Calu3 (cell line): ENCODE measurements at regions not wholly inside any gene's neighbourhood (a gene's known extent, or its start where the extent isn't known, plus 50 kb on each side); places are given as distances from the start of the nearest gene placed in this dataset.

Source experiments
- BruUV-seq: library from RNA; stranded (reverse); fragments of 400-500 nt; replicated peaks from 2 replicates; lab custom pipeline; 2021; lab: Mats Ljungman, UMichigan
- CTCF ChIA-PET: fragments of 300-600 bp; sonication (Branson Sonifier 250); formaldehyde crosslinking; loops from one replicate; lab custom pipeline; 2022; ENCODE audit warnings: antibody characterized with exemption; lab: Charles Lee
- DNase-seq: peaks from one replicate; pipeline ENCODE4 v3.0.0; 2022
- H3K27ac Mint-ChIP-seq: one replicate; pipeline ENCODE4 v1.8.0; 2022; ENCODE audit warnings: mixed read lengths; ENCODE audit not compliant: unreplicated experiment
- H3K27me3 Mint-ChIP-seq: one replicate; pipeline ENCODE4 v1.8.0; 2022; ENCODE audit warnings: mixed read lengths; ENCODE audit not compliant: unreplicated experiment
- H3K36me3 Mint-ChIP-seq: one replicate; pipeline ENCODE4 v1.8.0; 2022; ENCODE audit warnings: mild to moderate bottlenecking, moderate library complexity, mixed read lengths; ENCODE audit not compliant: insufficient read depth, unreplicated experiment
- H3K4me1 Mint-ChIP-seq: one replicate; pipeline ENCODE4 v1.8.0; 2022; ENCODE audit warnings: mild to moderate bottlenecking, low read depth, mixed read lengths; ENCODE audit not compliant: unreplicated experiment
- H3K4me3 Mint-ChIP-seq: one replicate; pipeline ENCODE4 v1.8.0; 2022; ENCODE audit warnings: mild to moderate bottlenecking, low read depth, moderate library complexity, mixed read lengths; ENCODE audit not compliant: unreplicated experiment
- H3K9me3 Mint-ChIP-seq: one replicate; pipeline ENCODE4 v1.8.0; 2022; ENCODE audit warnings: low read depth, mixed read lengths; ENCODE audit not compliant: unreplicated experiment
- intact Hi-C: fragments of 100-400 bp; cut with micrococcal nuclease; formaldehyde crosslinking; loops from one replicate; pipeline ENCODE4 v1.10.0; 2022; ENCODE audit not compliant: unreplicated experiment
- TF ChIP-seq, protein P1 (sequence below): fragments of 200-600 bp; IDR thresholded peaks from one replicate; pipeline ENCODE4 v1.8.0; 2022; ENCODE audit warnings: antibody characterized with exemption; ENCODE audit not compliant: unreplicated experiment

DNA sequence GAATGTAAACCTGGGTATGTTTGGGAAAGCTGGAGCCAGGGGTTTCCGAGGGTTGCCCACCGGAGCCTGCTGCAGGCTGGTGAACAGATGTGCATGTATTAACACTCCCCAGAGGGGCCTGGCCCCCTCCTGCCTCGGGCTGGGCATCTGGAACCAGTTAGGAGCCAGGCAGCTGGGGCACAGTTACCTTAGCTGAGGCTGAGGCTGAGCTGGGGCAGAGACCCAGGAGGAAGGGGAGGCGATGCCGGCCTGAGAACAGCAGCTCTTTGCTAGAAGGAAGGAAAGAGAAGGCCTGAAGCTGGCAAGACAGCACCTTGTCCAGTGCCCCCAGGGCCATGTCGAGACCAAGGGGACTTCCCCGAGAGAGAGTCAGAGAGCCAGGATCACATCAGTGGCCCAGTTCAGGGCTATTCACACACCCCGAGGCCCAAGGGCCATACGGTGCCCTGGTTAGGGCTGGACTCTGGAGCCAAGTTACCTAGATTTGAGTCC lies 65.8 kb downstream of the RMI2 start:
- no TSS peak for BruUV-seq
- H3K4me1 Mint-ChIP-seq = no peaks in the 10 kb centered on the region
- no peaks in the 10 kb centered on the region for H3K27me3 Mint-ChIP-seq
- no peaks in the 10 kb centered on the region for H3K9me3 Mint-ChIP-seq
- intact Hi-C loops = no loop called here
- no peaks in the 10 kb centered on the region for H3K36me3 Mint-ChIP-seq
- no peak overlapping the region for H3K4me3 Mint-ChIP-seq
- CTCF ChIA-PET = interaction anchor here (0.6 to 1.0 kb wide), 3 partner anchors 12 to 203 kb away, joined by 3 to 4 read pairs (median 3); no protein-coding TSS in a partner anchor
- TF ChIP-seq, protein P1, sequence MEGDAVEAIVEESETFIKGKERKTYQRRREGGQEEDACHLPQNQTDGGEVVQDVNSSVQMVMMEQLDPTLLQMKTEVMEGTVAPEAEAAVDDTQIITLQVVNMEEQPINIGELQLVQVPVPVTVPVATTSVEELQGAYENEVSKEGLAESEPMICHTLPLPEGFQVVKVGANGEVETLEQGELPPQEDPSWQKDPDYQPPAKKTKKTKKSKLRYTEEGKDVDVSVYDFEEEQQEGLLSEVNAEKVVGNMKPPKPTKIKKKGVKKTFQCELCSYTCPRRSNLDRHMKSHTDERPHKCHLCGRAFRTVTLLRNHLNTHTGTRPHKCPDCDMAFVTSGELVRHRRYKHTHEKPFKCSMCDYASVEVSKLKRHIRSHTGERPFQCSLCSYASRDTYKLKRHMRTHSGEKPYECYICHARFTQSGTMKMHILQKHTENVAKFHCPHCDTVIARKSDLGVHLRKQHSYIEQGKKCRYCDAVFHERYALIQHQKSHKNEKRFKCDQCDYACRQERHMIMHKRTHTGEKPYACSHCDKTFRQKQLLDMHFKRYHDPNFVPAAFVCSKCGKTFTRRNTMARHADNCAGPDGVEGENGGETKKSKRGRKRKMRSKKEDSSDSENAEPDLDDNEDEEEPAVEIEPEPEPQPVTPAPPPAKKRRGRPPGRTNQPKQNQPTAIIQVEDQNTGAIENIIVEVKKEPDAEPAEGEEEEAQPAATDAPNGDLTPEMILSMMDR = no peak
- no peak overlapping the region for H3K27ac Mint-ChIP-seq
- no peak for DNase-seq

DNA sequence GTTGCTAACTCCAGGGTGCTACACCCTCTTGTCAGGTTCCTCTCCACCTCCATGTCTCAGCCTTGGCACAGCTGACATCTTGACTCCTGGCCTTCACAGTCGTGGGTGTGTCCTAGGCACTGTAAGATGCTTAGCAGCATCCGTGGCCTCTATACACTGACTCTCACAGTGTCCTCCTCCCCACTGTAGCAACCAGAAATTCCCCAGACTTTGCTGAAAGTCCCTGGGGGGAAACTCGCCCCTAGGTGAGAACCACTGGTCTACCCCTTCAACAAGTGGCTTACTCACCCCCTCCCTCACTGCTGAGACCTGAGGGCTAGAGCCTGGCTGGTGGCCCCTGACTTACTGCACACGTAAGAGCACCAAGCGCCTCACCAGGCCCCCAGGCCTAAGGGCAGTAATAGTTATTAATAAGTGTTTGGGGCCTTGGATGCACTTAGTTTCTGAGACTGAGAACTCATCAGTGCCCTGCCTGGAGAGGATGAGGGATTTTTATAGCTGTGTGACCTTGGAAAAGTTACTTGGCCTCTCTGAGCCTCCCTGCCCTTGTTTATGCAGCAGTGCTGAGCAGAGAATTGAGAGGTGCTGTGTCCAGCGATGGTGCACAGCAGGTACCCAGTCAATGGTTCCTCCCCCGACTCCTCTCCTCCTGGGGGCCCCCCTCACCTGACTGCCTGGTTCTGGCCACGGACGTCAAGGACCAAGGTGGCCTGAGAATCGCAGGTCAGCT lies 67.1 kb downstream of the RMI2 start:
- TF ChIP-seq, protein P1 = no peak
- H3K4me3 Mint-ChIP-seq = no peak overlapping the region
- H3K27me3 Mint-ChIP-seq = no peaks in the 10 kb centered on the region
- CTCF ChIA-PET = interaction anchor here (1.0 kb wide), 1 partner anchor 10 kb away, joined by 3 read pairs; no protein-coding TSS in a partner anchor
- intact Hi-C loops = no loop called here
- no peaks in the 10 kb centered on the region for H3K36me3 Mint-ChIP-seq
- no peaks in the 10 kb centered on the region for H3K9me3 Mint-ChIP-seq
- DNase-seq = no peak
- H3K4me1 Mint-ChIP-seq = no peaks in the 10 kb centered on the region
- BruUV-seq = no TSS peak
- H3K27ac Mint-ChIP-seq = no peak overlapping the region

DNA sequence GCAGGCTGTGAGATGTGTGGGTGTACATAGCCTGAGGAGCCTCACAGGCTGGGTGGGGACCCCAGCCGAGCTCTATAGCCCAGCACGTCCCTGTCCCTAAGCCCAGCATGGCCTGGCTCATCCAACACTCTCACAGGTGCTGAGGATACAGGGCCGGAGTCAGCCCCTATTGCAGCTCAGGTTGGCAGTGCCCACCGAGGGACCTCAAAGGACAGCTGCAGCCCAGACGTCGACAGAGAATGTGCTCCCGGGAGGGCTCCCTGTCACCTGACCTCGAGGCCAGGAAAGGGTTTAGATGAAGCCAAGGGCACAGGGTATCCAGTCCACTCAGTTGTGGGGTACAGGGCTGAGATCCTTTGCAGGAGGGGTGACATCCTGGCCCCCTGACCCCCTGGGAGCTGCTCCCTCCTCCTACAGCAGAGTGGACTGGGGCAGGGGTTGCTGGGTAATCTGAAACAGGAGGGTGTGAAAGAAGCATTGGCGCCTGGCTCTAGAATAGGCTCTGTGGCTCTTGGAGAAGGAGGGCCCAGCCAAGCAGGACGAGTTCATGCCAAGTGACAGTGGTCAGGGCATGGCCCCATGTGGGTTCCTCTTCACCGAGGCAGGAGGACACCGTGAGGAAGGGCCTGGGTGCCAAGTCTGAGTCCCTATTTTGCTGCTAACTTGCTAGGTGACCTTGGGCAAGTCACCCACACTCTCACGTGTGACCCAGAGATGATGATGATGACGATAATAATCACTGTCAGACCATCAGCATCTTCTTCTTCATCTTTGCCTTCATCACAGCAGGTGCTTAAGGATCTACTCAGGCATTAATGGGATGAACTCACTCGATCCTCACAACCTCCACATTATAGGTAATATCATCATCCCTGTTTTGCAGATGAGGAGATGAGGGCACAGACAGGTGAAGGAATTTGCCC lies 68.0 kb downstream of the RMI2 start:
- H3K4me3 Mint-ChIP-seq = no peak overlapping the region
- TF ChIP-seq, protein P1 = no peak
- no peaks in the 10 kb centered on the region for H3K36me3 Mint-ChIP-seq
- no peaks in the 10 kb centered on the region for H3K27me3 Mint-ChIP-seq
- H3K9me3 Mint-ChIP-seq = no peaks in the 10 kb centered on the region
- DNase-seq = no peak
- BruUV-seq = no TSS peak
- CTCF ChIA-PET = no interaction called here
- no peak overlapping the region for H3K27ac Mint-ChIP-seq
- no peaks in the 10 kb centered on the region for H3K4me1 Mint-ChIP-seq
- intact Hi-C loops = no loop called here

DNA sequence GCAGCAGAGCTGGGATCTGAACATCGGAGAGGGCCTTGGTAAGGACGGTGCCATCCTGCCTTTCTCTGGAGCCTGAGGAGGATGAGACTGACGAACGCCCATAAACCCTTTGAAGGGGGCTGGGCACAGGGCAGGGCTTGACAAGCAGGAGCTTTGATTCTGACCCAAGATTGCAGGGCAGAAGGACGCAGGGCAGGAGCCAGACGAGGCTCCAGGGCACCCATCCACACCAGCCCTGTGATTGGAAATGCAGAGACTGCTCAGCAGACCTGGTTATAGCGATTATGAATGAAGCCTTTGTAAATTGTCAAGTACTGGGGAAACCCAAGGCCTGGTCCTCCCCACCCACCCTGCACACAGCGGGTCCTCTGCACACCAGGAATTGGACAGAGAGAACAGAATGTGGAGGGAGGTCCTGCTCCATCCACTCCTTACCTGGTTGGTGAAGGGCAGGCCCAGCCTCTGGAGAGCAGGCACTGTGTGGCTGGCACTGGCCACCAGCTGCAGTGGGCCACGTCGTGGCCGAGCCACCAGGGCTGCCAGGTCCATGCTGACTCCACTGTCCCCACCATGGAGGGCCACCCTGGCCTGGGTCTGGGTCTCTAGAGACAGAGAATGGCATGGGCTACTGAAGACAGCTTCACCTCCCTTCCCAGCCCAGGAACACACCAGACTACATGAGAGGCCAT lies 68.8 kb downstream of the RMI2 start:
- intact Hi-C loops = no loop called here
- BruUV-seq = no TSS peak
- no peaks in the 10 kb centered on the region for H3K36me3 Mint-ChIP-seq

More for the DNA sequence above, 68.8 kb downstream of the RMI2 start:
- CTCF ChIA-PET = no interaction called here
- Mint-ChIP-seq H3K27ac (no peak overlapping the region), H3K9me3 (no peaks in the 10 kb centered on the region), H3K4me3 (no peak overlapping the region), H3K4me1 (no peaks in the 10 kb centered on the region), H3K27me3 (no peaks in the 10 kb centered on the region)
- DNase-seq = no peak
- TF ChIP-seq, protein P1 = no peak
